GM19238 (cell line): ENCODE measurements at regions not wholly inside any gene's neighbourhood (a gene's known extent, or its start where the extent isn't known, plus 50 kb on each side); places are given as distances from the start of the nearest gene placed in this dataset.
"Not testable (repeated sequence)": the region's sequence is repeated elsewhere in the genome, so short reads cannot be mapped to it uniquely, and the experiment has no call there.

Experiments
- DNase-seq: peaks from one replicate; pipeline ENCODE4 v3.0.0; 2011; ENCODE audit warnings: low spot score; ENCODE audit not compliant: insufficient read length

- DNase-seq: no peak
Measured at GRCh38 chr12:91274916-91275315, 92.3 kb upstream of the DCN start.

- DNase-seq: no peak
Measured at GRCh38 chr12:91273560-91273959, 90.9 kb upstream of the DCN start.

- no peak for DNase-seq
Measured at GRCh38 chr12:91272461-91273063, 89.9 kb upstream of the DCN start.

DNA sequence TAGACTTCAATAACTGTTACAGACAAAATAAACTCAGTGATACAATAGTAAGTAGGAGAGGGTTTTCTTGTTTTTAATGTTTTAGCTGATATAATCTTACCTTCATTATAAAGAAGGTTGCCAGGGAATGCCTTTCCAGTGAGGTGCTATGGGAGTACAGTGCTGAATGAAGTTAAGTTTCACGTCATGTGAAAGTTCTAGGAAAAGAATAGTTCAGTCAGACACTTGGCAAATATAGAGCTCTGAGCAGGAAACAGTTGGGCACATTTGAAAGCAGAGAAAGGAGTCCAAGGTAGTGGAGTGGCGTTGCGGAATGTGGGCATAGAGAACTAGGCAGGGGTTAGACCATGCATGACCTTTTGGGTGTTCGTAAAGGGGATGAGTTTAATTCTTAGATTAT, 88.6 kb upstream of the DCN start:
- DNase-seq: no peak

- DNase-seq: no peak
Measured at GRCh38 chr12:91267039-91267438, 84.4 kb upstream of the DCN start.

GRCh38 chr12:91264178-91264577, 81.6 kb upstream of the DCN start:
- no peak for DNase-seq

DNA sequence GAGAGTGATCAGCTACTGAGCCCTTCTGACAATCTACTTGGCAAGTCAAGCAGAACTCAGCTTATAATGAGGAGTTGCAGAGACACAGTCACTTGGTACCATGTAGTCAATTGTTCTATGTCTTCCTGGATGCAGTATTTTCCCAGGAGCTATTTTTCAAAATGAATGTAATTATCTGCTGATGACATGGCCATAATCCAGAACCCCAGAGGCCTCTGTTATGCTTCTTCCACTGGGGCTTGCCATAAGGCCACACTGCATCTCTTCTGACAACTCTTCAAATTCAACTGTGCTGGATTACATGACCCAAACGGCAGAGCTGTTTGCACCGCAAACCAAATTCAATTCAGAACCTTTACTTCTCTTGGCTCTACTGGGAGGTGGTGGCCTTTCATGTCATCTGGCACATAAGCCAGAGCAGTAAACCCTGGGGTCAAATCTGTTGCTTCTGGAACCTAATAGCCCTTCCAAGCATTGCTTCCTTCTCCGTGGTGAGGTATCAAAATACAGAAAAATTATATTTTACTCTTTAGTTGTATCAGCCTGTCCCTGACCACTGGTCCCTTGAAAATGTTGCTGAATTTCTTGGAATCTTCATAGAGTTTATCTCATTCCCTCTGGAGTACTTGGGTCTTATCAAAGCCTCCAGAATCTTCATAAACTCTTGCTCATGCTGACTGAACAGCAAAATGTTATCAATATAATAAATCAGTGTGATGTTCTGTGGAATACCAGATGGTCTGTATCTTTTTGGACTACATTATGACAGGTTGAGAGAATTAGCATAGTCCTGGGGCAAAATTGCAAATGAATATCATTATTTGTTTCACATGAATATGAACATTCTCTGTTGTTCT, 79.4 kb upstream of the DCN start:
- no peak for DNase-seq

GRCh38 chr12:91256411-91256810, 73.8 kb upstream of the DCN start:
- DNase-seq: no peak

- DNase-seq: no peak
Measured at GRCh38 chr12:91252341-91252740, 69.7 kb upstream of the DCN start.

GRCh38 chr12:91250273-91250665, 67.7 kb upstream of the DCN start:
- DNase-seq: no peak

DNA sequence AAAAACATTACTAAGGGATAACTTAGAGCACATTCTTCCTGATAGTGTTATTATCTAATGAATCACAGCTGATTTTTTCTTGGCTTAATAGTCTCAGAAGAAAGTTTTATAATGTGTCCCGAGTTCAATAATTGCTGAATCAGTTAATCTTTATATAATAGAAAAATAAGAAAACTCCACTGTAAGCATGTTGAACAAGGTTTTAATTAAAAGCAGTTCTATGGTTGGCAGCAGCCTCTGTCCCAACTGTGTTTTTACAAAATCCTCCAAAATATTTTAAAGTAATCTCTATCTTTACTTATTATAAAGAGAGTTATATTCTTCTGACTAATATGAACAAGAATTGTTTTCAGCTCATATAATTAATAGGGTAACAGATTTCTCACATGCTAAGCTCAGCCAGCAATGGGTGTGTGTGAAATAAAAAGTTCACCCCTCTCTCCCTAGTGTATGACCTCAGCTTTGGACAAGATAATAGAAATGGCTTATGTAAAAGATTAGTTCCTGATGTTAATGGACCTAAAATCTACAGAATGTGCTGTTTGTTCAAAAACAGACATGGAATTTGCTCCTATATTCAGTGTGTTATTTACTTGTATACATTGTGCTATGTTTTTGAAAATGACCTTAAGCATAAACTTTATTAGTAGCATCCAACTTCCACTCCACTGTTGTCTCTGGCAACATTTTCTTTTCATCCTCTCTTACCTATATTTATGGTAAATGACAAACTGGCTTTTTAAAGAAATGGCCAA, 67.1 kb upstream of the DCN start:
- no peak for DNase-seq

DNA sequence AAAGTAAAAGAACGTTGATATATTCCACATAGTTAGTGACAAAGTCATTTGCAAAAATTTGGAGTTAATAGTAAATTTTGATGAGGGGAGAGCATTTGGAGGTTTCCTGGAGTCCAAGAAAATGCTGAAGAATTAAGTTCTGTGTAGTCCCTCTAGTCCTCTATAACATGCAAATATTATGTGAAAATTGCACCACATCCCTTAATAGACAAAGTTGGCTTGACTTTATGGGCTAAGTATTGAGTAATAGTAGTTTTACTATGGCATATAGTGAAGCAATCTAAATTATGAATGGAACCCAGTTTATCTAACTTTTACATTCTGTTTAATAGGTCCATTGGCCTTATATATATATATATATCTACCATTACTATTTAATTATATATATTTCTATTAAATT, 66.4 kb upstream of the DCN start:
- DNase-seq: no peak

DNA sequence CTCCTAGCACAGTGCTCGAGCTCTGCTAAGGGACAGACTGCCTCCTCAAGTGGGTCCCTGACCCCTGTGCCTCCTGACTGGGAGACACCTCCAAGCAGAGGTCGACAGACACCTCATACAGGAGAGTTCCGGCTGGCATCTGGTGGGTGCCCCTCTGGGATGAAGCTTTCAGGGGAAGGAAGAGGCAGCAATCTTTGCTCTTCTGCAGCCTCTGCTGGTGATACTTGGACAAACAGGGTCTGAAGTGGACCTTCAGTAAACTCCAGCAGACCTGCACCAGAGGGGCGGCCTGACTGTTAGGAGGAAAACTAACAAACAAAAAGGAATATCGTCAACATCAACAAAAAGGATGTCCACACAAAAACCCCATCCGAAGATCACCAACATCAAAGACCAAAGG, 60.6 kb upstream of the DCN start:
- not testable (repeated sequence) for DNase-seq

DNA sequence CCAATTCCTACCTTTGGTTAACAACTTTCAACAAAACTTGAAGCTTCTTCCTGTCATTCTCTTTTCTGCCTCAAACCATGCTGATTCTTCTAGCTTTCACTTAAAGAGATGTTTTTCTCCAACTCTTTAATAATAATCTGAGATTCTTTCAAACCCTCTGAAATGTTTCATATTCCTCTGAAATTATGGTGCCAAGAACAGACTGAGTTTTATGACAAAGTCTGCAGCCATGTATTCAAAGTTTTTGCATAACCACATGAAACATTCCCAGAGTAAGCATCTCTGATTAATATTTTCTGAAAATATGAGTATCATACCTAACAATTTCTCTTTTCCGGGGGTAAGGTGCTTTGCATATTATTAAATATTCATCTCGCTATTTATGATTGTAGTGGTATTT, 59.1 kb upstream of the DCN start:
- no peak for DNase-seq

DNA sequence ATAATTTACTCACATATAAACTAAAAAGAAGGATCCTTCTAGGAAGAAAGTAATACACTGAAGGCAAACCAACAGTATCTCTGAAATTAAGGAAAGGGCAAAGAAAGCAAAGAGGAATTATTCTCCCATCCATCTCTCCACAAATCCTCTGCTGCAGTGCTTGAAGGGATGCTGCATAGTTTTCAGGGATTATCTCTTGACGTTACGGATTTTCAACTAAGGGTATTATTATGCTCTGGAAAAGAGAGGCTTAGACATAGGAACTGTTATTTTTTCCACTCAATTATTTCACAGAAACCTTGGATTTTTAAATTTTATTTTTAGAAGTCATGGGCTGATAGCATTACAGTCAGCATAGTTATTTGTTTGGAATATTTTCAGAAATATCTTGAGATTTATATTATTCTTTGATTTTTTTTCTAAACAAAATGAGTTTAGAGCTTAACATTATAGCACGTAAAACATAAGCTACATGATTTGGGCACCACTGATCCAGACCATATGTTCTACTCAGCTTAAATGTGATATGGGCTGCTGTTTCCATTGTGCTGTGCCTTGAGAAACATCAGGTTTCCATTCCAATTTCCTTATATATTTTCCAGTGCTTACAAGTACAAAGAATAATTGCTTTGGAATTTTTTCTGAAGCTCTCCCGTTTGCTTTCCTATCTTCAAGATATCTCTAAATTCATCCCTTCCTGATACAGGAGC, 57.9 kb upstream of the DCN start:
- no peak for DNase-seq

DNA sequence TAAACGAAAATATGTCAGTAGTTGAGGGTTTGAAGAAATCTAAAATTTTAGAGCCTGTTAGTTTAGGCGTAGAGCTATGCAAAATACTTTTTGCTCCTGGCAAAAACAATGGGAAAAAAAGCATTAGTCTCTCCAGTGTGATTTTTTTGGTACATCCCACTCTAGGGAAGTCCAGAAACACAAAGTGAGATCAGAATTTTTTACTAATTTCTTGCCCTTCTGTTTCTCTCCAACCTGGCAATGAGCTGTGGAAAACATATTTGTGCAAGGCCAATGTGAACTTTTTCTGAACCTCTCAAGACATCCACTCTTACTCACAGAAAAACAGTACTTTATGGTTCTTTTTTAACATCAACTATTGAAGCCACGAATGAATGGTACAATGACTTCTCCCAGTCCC, 56.9 kb upstream of the DCN start:
- no peak for DNase-seq
